ENCODE measurements at regions not wholly inside any gene's neighbourhood (a gene's known extent, or its start where the extent isn't known, plus 50 kb on each side); places are given as distances from the start of the nearest gene placed in this dataset.

DNA sequence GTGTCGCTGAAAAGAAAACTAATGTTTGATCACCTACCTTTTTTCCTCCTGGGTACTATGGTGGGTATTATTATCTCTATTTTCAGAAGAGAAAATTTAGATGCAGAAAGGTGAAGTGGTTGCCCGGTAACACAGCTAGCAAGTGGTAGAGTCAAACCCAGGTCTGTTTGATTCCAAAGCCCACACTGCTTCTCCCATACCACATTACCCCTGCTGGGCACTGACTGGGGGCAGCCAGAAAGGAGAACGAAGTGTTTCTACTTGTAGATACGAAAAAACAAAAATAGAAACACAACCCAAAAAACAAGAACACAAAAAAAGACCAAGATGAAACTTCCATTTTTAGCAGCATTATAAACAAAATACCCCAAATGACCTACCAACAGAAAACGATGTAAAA, 142.2 kb downstream of the SLC41A2 start:
- TF ChIP-seq, protein P1, sequence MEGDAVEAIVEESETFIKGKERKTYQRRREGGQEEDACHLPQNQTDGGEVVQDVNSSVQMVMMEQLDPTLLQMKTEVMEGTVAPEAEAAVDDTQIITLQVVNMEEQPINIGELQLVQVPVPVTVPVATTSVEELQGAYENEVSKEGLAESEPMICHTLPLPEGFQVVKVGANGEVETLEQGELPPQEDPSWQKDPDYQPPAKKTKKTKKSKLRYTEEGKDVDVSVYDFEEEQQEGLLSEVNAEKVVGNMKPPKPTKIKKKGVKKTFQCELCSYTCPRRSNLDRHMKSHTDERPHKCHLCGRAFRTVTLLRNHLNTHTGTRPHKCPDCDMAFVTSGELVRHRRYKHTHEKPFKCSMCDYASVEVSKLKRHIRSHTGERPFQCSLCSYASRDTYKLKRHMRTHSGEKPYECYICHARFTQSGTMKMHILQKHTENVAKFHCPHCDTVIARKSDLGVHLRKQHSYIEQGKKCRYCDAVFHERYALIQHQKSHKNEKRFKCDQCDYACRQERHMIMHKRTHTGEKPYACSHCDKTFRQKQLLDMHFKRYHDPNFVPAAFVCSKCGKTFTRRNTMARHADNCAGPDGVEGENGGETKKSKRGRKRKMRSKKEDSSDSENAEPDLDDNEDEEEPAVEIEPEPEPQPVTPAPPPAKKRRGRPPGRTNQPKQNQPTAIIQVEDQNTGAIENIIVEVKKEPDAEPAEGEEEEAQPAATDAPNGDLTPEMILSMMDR (conservative IDR thresholded peaks at IDR 0.05 in 1 of 2, IDR thresholded peaks at IDR 0.05 in 1 of 2; ENCODE audit: extremely low read depth in 1 of 2, insufficient read depth in 1 of 2, low read depth in 1 of 2, low read length in 2 of 2) = no peak
- TF ChIP-seq EZH2 (IDR thresholded peaks at IDR 0.05; ENCODE audit: borderline replicate concordance, low read length) = no peak

All from mammary epithelial cell (primary cell).